ENCODE measurements at regions not wholly inside any gene's neighbourhood (a gene's known extent, or its start where the extent isn't known, plus 50 kb on each side); places are given as distances from the start of the nearest gene placed in this dataset.

DNA sequence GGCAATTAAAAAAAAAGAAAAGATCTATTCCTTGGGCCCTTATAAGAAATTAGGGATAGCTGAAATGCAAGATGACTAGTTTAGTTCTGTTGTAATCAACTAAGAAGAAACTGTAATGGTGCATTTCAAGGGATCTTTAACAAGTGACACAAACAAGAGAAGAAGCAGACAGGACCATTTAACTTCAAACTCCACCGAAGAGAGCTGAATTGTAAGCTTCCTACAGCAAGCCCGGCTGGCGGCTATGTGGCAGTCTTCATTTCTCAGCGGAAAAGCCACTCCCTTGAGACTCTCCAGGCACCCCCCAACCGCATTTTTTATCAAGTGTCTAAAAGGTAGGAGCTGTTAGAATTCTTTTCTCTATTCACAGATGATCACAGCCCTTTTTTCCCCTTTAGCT lies 305.2 kb upstream of the ZNF507 start:
- no peak for TF ChIP-seq POLR2AphosphoS5 (IDR thresholded peaks at IDR 0.05)
- TF ChIP-seq, protein P1, sequence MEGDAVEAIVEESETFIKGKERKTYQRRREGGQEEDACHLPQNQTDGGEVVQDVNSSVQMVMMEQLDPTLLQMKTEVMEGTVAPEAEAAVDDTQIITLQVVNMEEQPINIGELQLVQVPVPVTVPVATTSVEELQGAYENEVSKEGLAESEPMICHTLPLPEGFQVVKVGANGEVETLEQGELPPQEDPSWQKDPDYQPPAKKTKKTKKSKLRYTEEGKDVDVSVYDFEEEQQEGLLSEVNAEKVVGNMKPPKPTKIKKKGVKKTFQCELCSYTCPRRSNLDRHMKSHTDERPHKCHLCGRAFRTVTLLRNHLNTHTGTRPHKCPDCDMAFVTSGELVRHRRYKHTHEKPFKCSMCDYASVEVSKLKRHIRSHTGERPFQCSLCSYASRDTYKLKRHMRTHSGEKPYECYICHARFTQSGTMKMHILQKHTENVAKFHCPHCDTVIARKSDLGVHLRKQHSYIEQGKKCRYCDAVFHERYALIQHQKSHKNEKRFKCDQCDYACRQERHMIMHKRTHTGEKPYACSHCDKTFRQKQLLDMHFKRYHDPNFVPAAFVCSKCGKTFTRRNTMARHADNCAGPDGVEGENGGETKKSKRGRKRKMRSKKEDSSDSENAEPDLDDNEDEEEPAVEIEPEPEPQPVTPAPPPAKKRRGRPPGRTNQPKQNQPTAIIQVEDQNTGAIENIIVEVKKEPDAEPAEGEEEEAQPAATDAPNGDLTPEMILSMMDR (IDR thresholded peaks at IDR 0.05): no peak

All from upper lobe of left lung (tissue), 4 donors.